ENCODE measurements at regions not wholly inside any gene's neighbourhood (a gene's known extent, or its start where the extent isn't known, plus 50 kb on each side); places are given as distances from the start of the nearest gene placed in this dataset.

- H3K14ac ChIP-seq (replicated peaks; ENCODE audit: low read depth, low read length), result no peak overlapping the region
- H3K4me3 ChIP-seq (ENCODE audit: insufficient read depth, low read depth, low read length), result no peak overlapping the region
- no peak overlapping the region for H3K9ac ChIP-seq (ENCODE audit: low read depth, low read length)
- H2AK5ac ChIP-seq (ENCODE audit: low read depth, low read length), result no peak overlapping the region
- H3K23ac ChIP-seq (ENCODE audit: low read depth, low read length), result no peak overlapping the region
- H4K5ac ChIP-seq (ENCODE audit: low read depth, low read length), result no peak overlapping the region
- H3K27ac ChIP-seq (ENCODE audit: insufficient read depth, low read length), result no peak overlapping the region
- POLR2A ChIA-PET (ENCODE audit: unreplicated experiment), result no interaction called here
- no peak overlapping the region for H2BK20ac ChIP-seq (ENCODE audit: low read depth, low read length)
- no peaks in the 10 kb centered on the region for H3K4me1 ChIP-seq (ENCODE audit: control insufficient read depth, insufficient read depth, low read length)
- H3K36me3 ChIP-seq (ENCODE audit: control insufficient read depth, insufficient read depth, low read length), result no peaks in the 10 kb centered on the region
- TF ChIP-seq FOS (IDR thresholded peaks at IDR 0.05; ENCODE audit: low read depth, low read length) (no peak), CHD1 (IDR thresholded peaks at IDR 0.05; ENCODE audit: low read depth, low read length) (no peak), RFX5 (IDR thresholded peaks at IDR 0.05; ENCODE audit: low read depth, low read length) (no peak), MXI1 (IDR thresholded peaks at IDR 0.05; ENCODE audit: borderline replicate concordance, low read depth, low read length) (no peak), RAD21 (IDR thresholded peaks at IDR 0.05; ENCODE audit: low read length) (no peak), POLR2A (IDR thresholded peaks at IDR 0.05; ENCODE audit: low read depth, low read length) (no peak), CEBPB (IDR thresholded peaks at IDR 0.05; ENCODE audit: low read depth, low read length) (no peak), MAZ (IDR thresholded peaks at IDR 0.05; ENCODE audit: borderline replicate concordance, low read depth, low read length) (no peak), BHLHE40 (IDR thresholded peaks at IDR 0.05; ENCODE audit: low read depth, low read length) (no peak), NFE2L2 (IDR thresholded peaks at IDR 0.05; ENCODE audit: low read depth, low read length) (no peak), RCOR1 (IDR thresholded peaks at IDR 0.05; ENCODE audit: insufficient replicate concordance, low read length) (no peak), MAFK (IDR thresholded peaks at IDR 0.05; ENCODE audit: low read depth, low read length) (no peak), SMC3 (IDR thresholded peaks at IDR 0.05; ENCODE audit: low read depth, low read length) (no peak)
- TF ChIP-seq, protein P1, sequence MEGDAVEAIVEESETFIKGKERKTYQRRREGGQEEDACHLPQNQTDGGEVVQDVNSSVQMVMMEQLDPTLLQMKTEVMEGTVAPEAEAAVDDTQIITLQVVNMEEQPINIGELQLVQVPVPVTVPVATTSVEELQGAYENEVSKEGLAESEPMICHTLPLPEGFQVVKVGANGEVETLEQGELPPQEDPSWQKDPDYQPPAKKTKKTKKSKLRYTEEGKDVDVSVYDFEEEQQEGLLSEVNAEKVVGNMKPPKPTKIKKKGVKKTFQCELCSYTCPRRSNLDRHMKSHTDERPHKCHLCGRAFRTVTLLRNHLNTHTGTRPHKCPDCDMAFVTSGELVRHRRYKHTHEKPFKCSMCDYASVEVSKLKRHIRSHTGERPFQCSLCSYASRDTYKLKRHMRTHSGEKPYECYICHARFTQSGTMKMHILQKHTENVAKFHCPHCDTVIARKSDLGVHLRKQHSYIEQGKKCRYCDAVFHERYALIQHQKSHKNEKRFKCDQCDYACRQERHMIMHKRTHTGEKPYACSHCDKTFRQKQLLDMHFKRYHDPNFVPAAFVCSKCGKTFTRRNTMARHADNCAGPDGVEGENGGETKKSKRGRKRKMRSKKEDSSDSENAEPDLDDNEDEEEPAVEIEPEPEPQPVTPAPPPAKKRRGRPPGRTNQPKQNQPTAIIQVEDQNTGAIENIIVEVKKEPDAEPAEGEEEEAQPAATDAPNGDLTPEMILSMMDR (conservative IDR thresholded peaks at IDR 0.05; ENCODE audit: low read depth, low read length), result no peak
- TF ChIP-seq, protein P2, sequence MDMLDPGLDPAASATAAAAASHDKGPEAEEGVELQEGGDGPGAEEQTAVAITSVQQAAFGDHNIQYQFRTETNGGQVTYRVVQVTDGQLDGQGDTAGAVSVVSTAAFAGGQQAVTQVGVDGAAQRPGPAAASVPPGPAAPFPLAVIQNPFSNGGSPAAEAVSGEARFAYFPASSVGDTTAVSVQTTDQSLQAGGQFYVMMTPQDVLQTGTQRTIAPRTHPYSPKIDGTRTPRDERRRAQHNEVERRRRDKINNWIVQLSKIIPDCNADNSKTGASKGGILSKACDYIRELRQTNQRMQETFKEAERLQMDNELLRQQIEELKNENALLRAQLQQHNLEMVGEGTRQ (IDR thresholded peaks at IDR 0.05; ENCODE audit: low read depth, low read length), result no peak
- TF ChIP-seq, protein P3, sequence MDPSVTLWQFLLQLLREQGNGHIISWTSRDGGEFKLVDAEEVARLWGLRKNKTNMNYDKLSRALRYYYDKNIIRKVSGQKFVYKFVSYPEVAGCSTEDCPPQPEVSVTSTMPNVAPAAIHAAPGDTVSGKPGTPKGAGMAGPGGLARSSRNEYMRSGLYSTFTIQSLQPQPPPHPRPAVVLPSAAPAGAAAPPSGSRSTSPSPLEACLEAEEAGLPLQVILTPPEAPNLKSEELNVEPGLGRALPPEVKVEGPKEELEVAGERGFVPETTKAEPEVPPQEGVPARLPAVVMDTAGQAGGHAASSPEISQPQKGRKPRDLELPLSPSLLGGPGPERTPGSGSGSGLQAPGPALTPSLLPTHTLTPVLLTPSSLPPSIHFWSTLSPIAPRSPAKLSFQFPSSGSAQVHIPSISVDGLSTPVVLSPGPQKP (IDR thresholded peaks at IDR 0.05; ENCODE audit: borderline replicate concordance, low read depth, low read length), result no peak
- DNase-seq (no peak), ATAC-seq (ENCODE audit: low read depth) (no peak)
- BruUV-seq (replicated peaks), result no TSS peak
- no peaks in the 10 kb centered on the region for H3K9me1 ChIP-seq (ENCODE audit: insufficient read depth, low read length)
- H4K8ac ChIP-seq (ENCODE audit: low read depth in 2 of 2, low read length in 2 of 2), result no peak overlapping the region
- no peak overlapping the region for H3K18ac ChIP-seq (ENCODE audit: low read depth, low read length)
- no peaks in the 10 kb centered on the region for H3K27me3 ChIP-seq (ENCODE audit: control insufficient read depth, insufficient read depth, low read length)
- H2BK120ac ChIP-seq (ENCODE audit: low read depth, low read length), result no peak overlapping the region
- H4K20me1 ChIP-seq (ENCODE audit: insufficient read depth, low read length), result no peaks in the 10 kb centered on the region
- H2BK15ac ChIP-seq (ENCODE audit: low read depth, low read length), result no peak overlapping the region
- no peak overlapping the region for H4K91ac ChIP-seq (ENCODE audit: insufficient read depth, low read depth, low read length)
- H3K9me3 ChIP-seq (ENCODE audit: control insufficient read depth, insufficient read depth, low read length), result no peaks in the 10 kb centered on the region
- H3K4me2 ChIP-seq (ENCODE audit: low read depth, low read length), result no peak overlapping the region
- no peak overlapping the region for H2AFZ ChIP-seq (replicated peaks; ENCODE audit: low read length, poor library complexity)
- no peaks in the 10 kb centered on the region for H3K79me1 ChIP-seq (ENCODE audit: low read depth in 1 of 2, low read length in 2 of 2)
- intact Hi-C loops (cut with micrococcal nuclease) (no loop called here), dilution Hi-C loops (cut with HindIII; ENCODE audit: low sequenced_read_pairs, unreplicated experiment) (no loop called here), in situ Hi-C loops (cut with MboI; ENCODE audit: low sequenced_read_pairs) (no loop called here)
- H3K4ac ChIP-seq (ENCODE audit: low read depth, low read length), result no peak overlapping the region
- WGBS, 2 experiments (ENCODE audit: extremely low coverage in 2 of 2, insufficient read length in 1 of 2), result no CpG with 5 or more reads among the region's 1 CpG
- H3K56ac ChIP-seq (ENCODE audit: extremely low read depth, insufficient read depth, low read length), result no peak overlapping the region
- no peak overlapping the region for H2BK5ac ChIP-seq (ENCODE audit: low read depth, low read length, poor library complexity, severe bottlenecking)
- H2AK9ac ChIP-seq (replicated peaks; ENCODE audit: low read depth, low read length, poor library complexity), result no peak overlapping the region
- CTCF ChIA-PET, result no interaction called here
These were observed 179.5 kb upstream of the TBX18 start for GRCh38 chr6:84943905-84944304.

All from IMR-90 (cell line).